Astrocyte of the cerebellum (primary cell): ENCODE measurements at regions not wholly inside any gene's neighbourhood (a gene's known extent, or its start where the extent isn't known, plus 50 kb on each side); places are given as distances from the start of the nearest gene placed in this dataset.

Experiments
- DNase-seq: peaks from one replicate; pipeline ENCODE4 v3.0.0-alpha.2; 2011; ENCODE audit warnings: low read depth
- H3K4me3 ChIP-seq: 2 replicates; pipeline ENCODE4 v1.5.1; 2011; ENCODE audit warnings: mild to moderate bottlenecking, low read depth, low read length, moderate library complexity
- CTCF ChIP-seq: IDR thresholded peaks from 2 replicates; pipeline ENCODE4 v1.5.1; 2012; ENCODE audit warnings: low read length, low read depth, moderate library complexity, mild to moderate bottlenecking; ENCODE audit errors: missing control alignments
- in situ Hi-C: cut with HindIII; loops from 2 replicates; pipeline ENCODE4 v1.10.0; 2017; ENCODE audit warnings: low sequenced_read_pairs

GRCh38 chr10:4688168-4688567 lies 137.8 kb upstream of the AKR1E2 start:
- H3K4me3 ChIP-seq, result no peak overlapping the region
- DNase-seq, result no peak
- no peak for TF ChIP-seq CTCF
- in situ Hi-C loops, result no loop called here

GRCh38 chr10:4687397-4687796 lies 138.6 kb upstream of the AKR1E2 start:
- in situ Hi-C loops, result no loop called here
- DNase-seq, result no peak
- H3K4me3 ChIP-seq, result no peak overlapping the region
- TF ChIP-seq CTCF, result no peak

GRCh38 chr10:4686644-4686996 lies 139.4 kb upstream of the AKR1E2 start:
- DNase-seq, result peak; percentile 68
- in situ Hi-C loops, result no loop called here
- TF ChIP-seq CTCF, result no peak
- no peak overlapping the region for H3K4me3 ChIP-seq

GRCh38 chr10:4685904-4686643 lies 139.9 kb upstream of the AKR1E2 start:
- no peak overlapping the region for H3K4me3 ChIP-seq
- DNase-seq, result no peak

GRCh38 chr10:4685491-4685890 lies 140.5 kb upstream of the AKR1E2 start:
- no peak overlapping the region for H3K4me3 ChIP-seq
- no peak for TF ChIP-seq CTCF
- DNase-seq, result no peak
- in situ Hi-C loops, result no loop called here

More at GRCh38 chr10:4685904-4686643, 139.9 kb upstream of the AKR1E2 start:
- no peak for TF ChIP-seq CTCF
- in situ Hi-C loops, result no loop called here

- no peak overlapping the region for H3K4me3 ChIP-seq
- in situ Hi-C loops, result no loop called here
- no peak for DNase-seq
- TF ChIP-seq CTCF, result no peak
These were observed 141.6 kb upstream of the AKR1E2 start for GRCh38 chr10:4684434-4684833.

- in situ Hi-C loops, result no loop called here
- no peak for TF ChIP-seq CTCF
- no peak overlapping the region for H3K4me3 ChIP-seq
- DNase-seq, result no peak
These were observed 142.2 kb upstream of the AKR1E2 start for GRCh38 chr10:4683838-4684237.
